Heart right ventricle (tissue), 16 donors: ENCODE measurements at regions not wholly inside any gene's neighbourhood (a gene's known extent, or its start where the extent isn't known, plus 50 kb on each side); places are given as distances from the start of the nearest gene placed in this dataset.

ENCODE experiments used
- ATAC-seq, 8 donors: fragments of 200-7000 bp; cut with Tn5 transposase; one replicate each; pipeline ENCODE4 v1.9.1; 2020; ENCODE audit warnings: mild to moderate bottlenecking in 8 of 8, moderate library complexity in 8 of 8, moderate number of reproducible peaks in 1 of 8
- DNase-seq, 2 donors: peaks; one replicate each; pipeline ENCODE4 v3.0.0-alpha.2; 2020
- H3K27ac ChIP-seq, 10 donors: fragments of 200-600 bp; sonication (generic) in 2 of 10; one replicate each; pipeline versions ENCODE4 v1.5.0 to v1.8.0; 2020 to 2022; ENCODE audit warnings: mild to moderate bottlenecking in 3 of 10
- H3K27me3 ChIP-seq, 7 donors: fragments of 200-600 bp; one replicate each; pipeline ENCODE4 v1.8.0; 2021 to 2022; ENCODE audit warnings: mild to moderate bottlenecking in 2 of 7
- H3K36me3 ChIP-seq, 9 donors: fragments of 200-600 bp; sonication (generic) in 1 of 9; one replicate each; pipeline versions ENCODE4 v1.5.0 to v1.8.0; 2020 to 2022; ENCODE audit warnings: mild to moderate bottlenecking in 2 of 9
- H3K4me1 ChIP-seq, 9 donors: fragments of 200-600 bp; sonication (generic) in 1 of 9; one replicate each; pipeline versions ENCODE4 v1.5.0 to v1.8.0; 2020 to 2022; ENCODE audit warnings: mild to moderate bottlenecking in 4 of 9
- H3K4me3 ChIP-seq, 10 donors: fragments of 200-600 bp; sonication (generic) in 2 of 10; one replicate each; pipeline versions ENCODE4 v1.5.0 to v1.8.0; 2020 to 2022; ENCODE audit warnings: mild to moderate bottlenecking in 7 of 10, moderate library complexity in 2 of 10
- H3K9me3 ChIP-seq, 11 donors: fragments of 200-600 bp in 10 of 11; sonication (generic) in 2 of 11; one replicate each; pipeline versions ENCODE4 v1.5.0 to v1.8.0; 2013 to 2022; ENCODE audit warnings: mild to moderate bottlenecking in 2 of 11, control low read depth in 1 of 11, moderate library complexity in 1 of 11
- CTCF ChIP-seq, 9 donors: fragments of 200-600 bp; sonication (generic) in 2 of 9; IDR thresholded peaks; one replicate each; pipeline versions ENCODE4 v1.5.0 to v1.8.0; 2021 to 2022; ENCODE audit warnings: antibody characterized with exemption in 9 of 9, mild to moderate bottlenecking in 5 of 9, moderate library complexity in 1 of 9
- WGBS, 2 donors: extraction: QIAGEN DNeasy Blood & Tissue Kit; methylation state at CpG; one replicate each; pipeline ENCODE4 v1.1.7; 2013; ENCODE audit warnings: inconsistent platforms in 1 of 2; 5-methylcytosine and 5-hydroxymethylcytosine counted together
- intact Hi-C, 10 donors: fragments of 100-400 bp; cut with DNase I; formaldehyde crosslinking; loops; one replicate each; pipeline versions ENCODE4 v1.11.1 to v1.14.2; 2022
- donor health status: Arrhythmogenic right ventricular cardiomyopathy.
- donor health status: ischemic (EF 13 %, LVEDD 7.1; RV severe dilation, severe dysfunction).
- donor health status: healthy with polysubstance abuse.
- donor health status: DM: no; HTN: yes; CAD: no.
- donor health status: DM: no; HTN: no; CAD: no.
- donor health status: ischemic (EF 25% LVEDD 6.9; RV normal size, moderate dysfunction).
- donor health status: ischemic (EF 25% LVEDD 5.7; RV mildly dilated, moderate dysfunction).
- donor health status: healthy.
- donor health status: DM: yes; HTN: yes; CAD: no.
- donor health status: Ischemic cardiomyopathy.
- donor health status: ischemic (EF 35%, LVEDD 5.7; RV mildly dilated, moderate dysfunction).
- donor health status: nonischemic (EF 11% LVEDD 7.7; RV severe dilation, severe dysfunction).
- donor health status: DM: yes; HTN: yes; CAD: no.
- donor health status: PGD.
- donor health status: ischemic (EF 29% LVEDD 5.4; RV normal size, mild dysfunction).
- donor health status: nonischemic (EF 23%, LVEDD 6.1; RV moderate dilation, normal function).

- H3K9me3 ChIP-seq, result peaks cover 0 to 5% (median 0%) of the 10 kb centered on the region in 11 donors
- whole genome bisulfite sequencing, 2 donors, result 71 to 74% methylated on average over 1 of the region's 1 CpG
- ATAC-seq (no peak), DNase-seq (no peak)
- no peak overlapping the region for H3K4me3 ChIP-seq
- H3K27me3 ChIP-seq, result no peaks in the 10 kb centered on the region
- intact Hi-C loops, result no loop called here
- no peaks in the 10 kb centered on the region for H3K4me1 ChIP-seq
- TF ChIP-seq CTCF (IDR thresholded peaks at IDR 0.05), result no peak
- no peaks in the 10 kb centered on the region for H3K36me3 ChIP-seq
- H3K27ac ChIP-seq, result no peak overlapping the region
These were observed 214.6 kb upstream of the RGS18 start for GRCh38 chr1:191943684-191944083.

GRCh38 chr1:191953526-191953925 is 204.7 kb upstream of the RGS18 start:
- DNase-seq (no peak), ATAC-seq (no peak)
- TF ChIP-seq CTCF (IDR thresholded peaks at IDR 0.05), result no peak
- H3K4me3 ChIP-seq, result no peak overlapping the region
- no peaks in the 10 kb centered on the region for H3K27me3 ChIP-seq
- intact Hi-C loops, result no loop called here
- no peaks in the 10 kb centered on the region for H3K36me3 ChIP-seq
- H3K9me3 ChIP-seq, result peaks cover 0 to 4% (median 0%) of the 10 kb centered on the region in 11 donors
- no peak overlapping the region for H3K27ac ChIP-seq
- H3K4me1 ChIP-seq, result no peaks in the 10 kb centered on the region
- 48 to 58% methylated on average over 1 of the region's 1 CpG for WGBS, 2 donors

- Histone ChIP-seq H3K27me3 (no peaks in the 10 kb centered on the region), H3K4me3 (no peak overlapping the region), H3K36me3 (no peaks in the 10 kb centered on the region), H3K4me1 (peaks cover 0 to 11% (median 5%) of the 10 kb centered on the region in 9 donors), H3K27ac (no peak overlapping the region), H3K9me3 (peaks cover 0 to 3% (median 0%) of the 10 kb centered on the region in 11 donors)
- 81 to 89% methylated on average over 4 of the region's 4 CpGs for WGBS, 2 donors
- intact Hi-C loops, result no loop called here
- no peak for ATAC-seq
- no peak for TF ChIP-seq CTCF (IDR thresholded peaks at IDR 0.05)
- DNase-seq, result no peak
These were observed 198.4 kb upstream of the RGS18 start for GRCh38 chr1:191959856-191960255.

- no peak for TF ChIP-seq CTCF (IDR thresholded peaks at IDR 0.05)
- H3K4me1 ChIP-seq, result peaks cover 0 to 11% (median 5%) of the 10 kb centered on the region in 9 donors
- DNase-seq (no peak), ATAC-seq (no peak)
- H3K27ac ChIP-seq, result peak overlapping the region in 3 of 10 donors; percentile 1 to 40 (median 1)
- no peaks in the 10 kb centered on the region for H3K36me3 ChIP-seq
- WGBS, 2 donors, result 67 to 70% methylated on average over 2 of the region's 2 CpGs
- no peaks in the 10 kb centered on the region for H3K27me3 ChIP-seq
- H3K9me3 ChIP-seq, result no peaks in the 10 kb centered on the region
- intact Hi-C loops, result no loop called here
- no peak overlapping the region for H3K4me3 ChIP-seq
These were observed 195.0 kb upstream of the RGS18 start for GRCh38 chr1:191963286-191963685.
